GM12878 (cell line): ENCODE measurements at regions not wholly inside any gene's neighbourhood (a gene's known extent, or its start where the extent isn't known, plus 50 kb on each side); places are given as distances from the start of the nearest gene placed in this dataset.

Source experiments
- ATAC-seq: fragments of 200-7000 bp; cut with Tn5 transposase; 3 replicates; pipeline ENCODE4 v1.9.1; 2020; ENCODE audit warnings: mild to moderate bottlenecking, moderate library complexity
- BruUV-seq: library from RNA; stranded (reverse); fragments of 400-500 nt; replicated peaks from 2 replicates; lab custom pipeline; 2021; lab: Mats Ljungman, UMichigan
- CTCF ChIA-PET: fragments of 300-600 bp; sonication (Branson Sonifier 250); formaldehyde crosslinking; extraction: SDS; loops from one replicate; lab custom pipeline; 2021; ENCODE audit warnings: inconsistent platforms; lab: Yijun Ruan, JAX
- POLR2A ChIA-PET: fragments of 350-600 bp; formaldehyde crosslinking; extraction: SDS; loops from one replicate; lab custom pipeline; 2021; ENCODE audit warnings: inconsistent platforms; lab: Charles Lee
- RAD21 ChIA-PET: fragments of 300-600 bp; sonication (Branson Sonifier 250); formaldehyde crosslinking; loops from one replicate; lab custom pipeline; 2023; ENCODE audit warnings: antibody characterized with exemption; ENCODE audit not compliant: unreplicated experiment; lab: Charles Lee
- SMC1A ChIA-PET: fragments of 300-600 bp; sonication (Branson Sonifier 250); formaldehyde crosslinking; loops from one replicate; lab custom pipeline; 2023; ENCODE audit not compliant: unreplicated experiment, uncharacterized antibody; lab: Charles Lee
- DNase-seq: peaks from one replicate; pipeline ENCODE4 v3.0.0-alpha.2; 2011; ENCODE audit warnings: low read depth, low spot score
- FAIRE-seq: peaks from 3 replicates; lab custom pipeline; 2011; peaks lifted over from hg19 to GRCh38; lab: Jason Lieb, UNC
- H2AFZ ChIP-seq: 2 replicates; pipeline ENCODE4 v1.6.0; 2011; ENCODE audit warnings: low read depth, low read length, control low read depth; ENCODE audit not compliant: control insufficient read depth
- H3K27ac ChIP-seq: 2 replicates; pipeline ENCODE4 v1.5.1; 2011; ENCODE audit warnings: control low read depth; ENCODE audit not compliant: control insufficient read depth, insufficient read depth
- H3K27me3 ChIP-seq, 2 experiments: replicated peaks in 1 of 2; 2 replicates each; pipeline versions ENCODE4 v1.6.0 to v1.6.1; 2011; ENCODE audit warnings: low read length in 1 of 2; ENCODE audit not compliant: control insufficient read depth in 2 of 2, insufficient read depth in 2 of 2
- H3K36me3 ChIP-seq, 2 experiments: 2 replicates each; pipeline ENCODE4 v1.5.1; 2011; ENCODE audit warnings: low read length in 1 of 2; ENCODE audit not compliant: control insufficient read depth in 2 of 2, insufficient read depth in 2 of 2
- H3K4me1 ChIP-seq: 2 replicates; pipeline ENCODE4 v1.6.1; 2011; ENCODE audit warnings: mild to moderate bottlenecking, low read length, moderate library complexity, mixed read lengths; ENCODE audit not compliant: control insufficient read depth, insufficient read depth
- H3K4me2 ChIP-seq: 2 replicates; pipeline ENCODE4 v1.6.0; 2011; ENCODE audit warnings: control low read depth; ENCODE audit not compliant: control insufficient read depth, insufficient read depth
- H3K4me3 ChIP-seq: fragments of 200-600 bp; sonication (generic); 2 replicates; pipeline ENCODE4 v1.5.1; 2016
- H3K79me2 ChIP-seq: 2 replicates; pipeline ENCODE4 v1.6.0; 2011; ENCODE audit warnings: low read length; ENCODE audit not compliant: control insufficient read depth, insufficient read depth
- H3K9ac ChIP-seq: 2 replicates; pipeline ENCODE4 v1.8.0; 2011; ENCODE audit warnings: low read length, control low read depth, mixed read lengths; ENCODE audit not compliant: control insufficient read depth, insufficient read depth
- H3K9me3 ChIP-seq: replicated peaks from 3 replicates; pipeline ENCODE4 v1.5.1; 2011; ENCODE audit warnings: mild to moderate bottlenecking, low read length; ENCODE audit not compliant: control insufficient read depth, insufficient read depth
- H4K20me1 ChIP-seq: 2 replicates; pipeline ENCODE4 v1.6.0; 2011; ENCODE audit not compliant: control insufficient read depth, insufficient read depth
- EZH2 ChIP-seq: IDR thresholded peaks from 2 replicates; pipeline ENCODE4 v1.6.1; 2012; ENCODE audit warnings: low read depth, mild to moderate bottlenecking, control low read depth, inconsistent platforms, low read length, borderline replicate concordance; ENCODE audit not compliant: control insufficient read depth
- HCFC1 ChIP-seq: fragments of 150-350 bp; IDR thresholded peaks from 2 replicates; pipeline ENCODE4 v1.6.1; 2014; ENCODE audit warnings: low read length
- KDM1A ChIP-seq: fragments of 200-600 bp; sonication (generic); IDR thresholded peaks from 2 replicates; pipeline ENCODE4 v1.6.1; 2016; ENCODE audit warnings: borderline replicate concordance
- MYC ChIP-seq: IDR thresholded peaks from 2 replicates; pipeline ENCODE4 v1.6.1; 2011; ENCODE audit warnings: mild to moderate bottlenecking, low read length, moderate library complexity, inconsistent platforms; ENCODE audit not compliant: insufficient read depth, insufficient replicate concordance, insufficient read length, severe bottlenecking
- POLR2A ChIP-seq: IDR thresholded peaks from 2 replicates; pipeline ENCODE4 v1.6.1; 2011; ENCODE audit warnings: low read depth, mild to moderate bottlenecking, low read length
- SMC3 ChIP-seq: IDR thresholded peaks from 2 replicates; pipeline ENCODE4 v1.6.1; 2011; ENCODE audit warnings: low read length, improper control_type of control experiment, borderline replicate concordance
- STAT3 ChIP-seq: IDR thresholded peaks from 2 replicates; pipeline ENCODE4 v1.6.1; 2011; ENCODE audit warnings: low read depth, low read length, improper control_type of control experiment
- ZNF274 ChIP-seq: IDR thresholded peaks from one replicate; pipeline ENCODE4 v1.8.0; 2011; ENCODE audit not compliant: insufficient read length, insufficient read depth
- WGBS: methylation state at CpG from one replicate; pipeline ENCODE4 v1.1.6; 2016; ENCODE audit warnings: low lambda C conversion rate; ENCODE audit not compliant: insufficient replicate concordance, insufficient coverage; ENCODE audit errors: missing lambda C conversion rate; 5-methylcytosine and 5-hydroxymethylcytosine counted together
- in situ Hi-C: fragments of 300-500 bp; cut with MboI; formaldehyde crosslinking; loops from 9 replicates; pipeline ENCODE4 v1.14.3; 2018; ENCODE audit warnings: mixed read lengths
- intact Hi-C: fragments of 100-400 bp; cut with micrococcal nuclease; formaldehyde crosslinking; loops from one replicate; pipeline ENCODE4 v1.14.2; 2022; ENCODE audit not compliant: unreplicated experiment
- TF ChIP-seq, protein P1 (sequence below): IDR thresholded peaks from 2 replicates; pipeline ENCODE4 v1.6.1; 2012; ENCODE audit warnings: low read depth, low read length, improper control_type of control experiment
- TF ChIP-seq, protein P2 (sequence below): fragments of 450-650 bp; IDR thresholded peaks from 2 replicates; pipeline ENCODE4 v1.6.1; 2017; ENCODE audit warnings: mild to moderate bottlenecking, low read depth, inconsistent platforms; ENCODE audit not compliant: poor library complexity, severe bottlenecking

GRCh38 chr11:112839051-112839450 is 122.2 kb upstream of the NCAM1 start:
- Histone ChIP-seq H3K4me1 (no peaks in the 10 kb centered on the region), H3K27me3 (peaks cover 0 to 2% of the 10 kb centered on the region in 2 experiments; a peak in 2 of 4 replicates), H3K27ac (no peak overlapping the region), H3K4me3 (no peak overlapping the region), H3K79me2 (no peaks in the 10 kb centered on the region), H2AFZ (no peak overlapping the region), H3K36me3 (no peaks in the 10 kb centered on the region), H4K20me1 (no peaks in the 10 kb centered on the region; the same call in 1 of the 2 replicates), H3K4me2 (no peak overlapping the region), H3K9me3 (no peaks in the 10 kb centered on the region), H3K9ac (no peak overlapping the region)
- intact Hi-C loops (no loop called here), in situ Hi-C loops (no loop called here)
- no peak for DNase-seq
- TF ChIP-seq KDM1A (no peak), ZNF274 (no peak), HCFC1 (no peak), MYC (no peak), POLR2A (no peak), SMC3 (no peak), STAT3 (no peak), EZH2 (no peak)
- TF ChIP-seq, protein P1, sequence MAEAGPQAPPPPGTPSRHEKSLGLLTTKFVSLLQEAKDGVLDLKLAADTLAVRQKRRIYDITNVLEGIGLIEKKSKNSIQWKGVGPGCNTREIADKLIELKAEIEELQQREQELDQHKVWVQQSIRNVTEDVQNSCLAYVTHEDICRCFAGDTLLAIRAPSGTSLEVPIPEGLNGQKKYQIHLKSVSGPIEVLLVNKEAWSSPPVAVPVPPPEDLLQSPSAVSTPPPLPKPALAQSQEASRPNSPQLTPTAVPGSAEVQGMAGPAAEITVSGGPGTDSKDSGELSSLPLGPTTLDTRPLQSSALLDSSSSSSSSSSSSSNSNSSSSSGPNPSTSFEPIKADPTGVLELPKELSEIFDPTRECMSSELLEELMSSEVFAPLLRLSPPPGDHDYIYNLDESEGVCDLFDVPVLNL, result no peak
- TF ChIP-seq, protein P2, sequence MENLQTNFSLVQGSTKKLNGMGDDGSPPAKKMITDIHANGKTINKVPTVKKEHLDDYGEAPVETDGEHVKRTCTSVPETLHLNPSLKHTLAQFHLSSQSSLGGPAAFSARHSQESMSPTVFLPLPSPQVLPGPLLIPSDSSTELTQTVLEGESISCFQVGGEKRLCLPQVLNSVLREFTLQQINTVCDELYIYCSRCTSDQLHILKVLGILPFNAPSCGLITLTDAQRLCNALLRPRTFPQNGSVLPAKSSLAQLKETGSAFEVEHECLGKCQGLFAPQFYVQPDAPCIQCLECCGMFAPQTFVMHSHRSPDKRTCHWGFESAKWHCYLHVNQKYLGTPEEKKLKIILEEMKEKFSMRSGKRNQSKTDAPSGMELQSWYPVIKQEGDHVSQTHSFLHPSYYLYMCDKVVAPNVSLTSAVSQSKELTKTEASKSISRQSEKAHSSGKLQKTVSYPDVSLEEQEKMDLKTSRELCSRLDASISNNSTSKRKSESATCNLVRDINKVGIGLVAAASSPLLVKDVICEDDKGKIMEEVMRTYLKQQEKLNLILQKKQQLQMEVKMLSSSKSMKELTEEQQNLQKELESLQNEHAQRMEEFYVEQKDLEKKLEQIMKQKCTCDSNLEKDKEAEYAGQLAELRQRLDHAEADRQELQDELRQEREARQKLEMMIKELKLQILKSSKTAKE, result no peak
- ChIA-PET SMC1A (no interaction called here), RAD21 (no interaction called here), CTCF (no interaction called here), POLR2A (no interaction called here)
- 2% methylated on average over 3 of the region's 3 CpGs for WGBS
- BruUV-seq, result no TSS peak
- FAIRE-seq, result no peak
- no peak for ATAC-seq
